Mesendoderm (in vitro differentiated cells): ENCODE measurements at regions not wholly inside any gene's neighbourhood (a gene's known extent, or its start where the extent isn't known, plus 50 kb on each side); places are given as distances from the start of the nearest gene placed in this dataset.

Experiments used
- DNase-seq: peaks from one replicate; pipeline ENCODE4 v3.0.0; 2013
- H2AK5ac ChIP-seq: 2 replicates; pipeline ENCODE4 v1.6.1; 2013; ENCODE audit warnings: low read length, inconsistent platforms
- H2BK120ac ChIP-seq: 2 replicates; pipeline ENCODE4 v1.6.1; 2013; ENCODE audit warnings: low read depth, mild to moderate bottlenecking, low read length, moderate library complexity, mixed read lengths
- H2BK15ac ChIP-seq: replicated peaks from 2 replicates; pipeline ENCODE4 v1.6.1; 2013; ENCODE audit warnings: low read depth, mild to moderate bottlenecking, moderate library complexity
- H2BK5ac ChIP-seq: 2 replicates; pipeline ENCODE4 v1.6.1; 2013; ENCODE audit warnings: low read length, inconsistent platforms
- H3K18ac ChIP-seq: 2 replicates; pipeline ENCODE4 v1.6.1; 2013; ENCODE audit warnings: mild to moderate bottlenecking, low read length, mixed read lengths
- H3K23ac ChIP-seq: one replicate; pipeline ENCODE4 v1.6.1; 2013; ENCODE audit warnings: low read length
- H3K27ac ChIP-seq: 2 replicates; pipeline ENCODE4 v1.5.1; 2013; ENCODE audit warnings: low read depth, mild to moderate bottlenecking, inconsistent platforms, low read length, moderate library complexity
- H3K27me3 ChIP-seq: 2 replicates; pipeline ENCODE4 v1.6.1; 2013; ENCODE audit warnings: low read length, control low read depth, mild to moderate bottlenecking, inconsistent platforms; ENCODE audit not compliant: insufficient read depth, poor library complexity
- H3K36me3 ChIP-seq: 2 replicates; pipeline ENCODE4 v1.6.1; 2013; ENCODE audit warnings: low read length, inconsistent platforms; ENCODE audit not compliant: control insufficient read depth, insufficient read depth
- H3K4ac ChIP-seq: one replicate; pipeline ENCODE4 v1.6.1; 2013; ENCODE audit warnings: low read depth, mild to moderate bottlenecking, low read length, moderate library complexity
- H3K4me1 ChIP-seq: 2 replicates; pipeline ENCODE4 v1.6.1; 2013; ENCODE audit warnings: low read depth, low read length, inconsistent platforms; ENCODE audit not compliant: control insufficient read depth
- H3K4me2 ChIP-seq: 2 replicates; pipeline ENCODE4 v1.6.1; 2013; ENCODE audit warnings: low read length
- H3K4me3 ChIP-seq: 2 replicates; pipeline ENCODE4 v1.5.1; 2013; ENCODE audit warnings: mild to moderate bottlenecking, low read length
- H3K56ac ChIP-seq: one replicate; pipeline ENCODE4 v1.6.1; 2013; ENCODE audit warnings: low read length
- H3K79me1 ChIP-seq: 2 replicates; pipeline ENCODE4 v1.6.1; 2013; ENCODE audit warnings: low read length, inconsistent platforms
- H3K79me2 ChIP-seq: 2 replicates; pipeline ENCODE4 v1.6.1; 2013; ENCODE audit warnings: mild to moderate bottlenecking, low read length; ENCODE audit not compliant: control insufficient read depth, insufficient read depth
- H3K9ac ChIP-seq: 2 replicates; pipeline ENCODE4 v1.6.1; 2013; ENCODE audit warnings: low read length, inconsistent platforms
- H4K5ac ChIP-seq: one replicate; pipeline ENCODE4 v1.6.1; 2013; ENCODE audit warnings: low read length
- H4K8ac ChIP-seq: one replicate; pipeline ENCODE4 v1.6.1; 2013; ENCODE audit warnings: low read depth, mild to moderate bottlenecking, control low read depth, low read length, moderate library complexity
- WGBS: extraction: QIAGEN DNeasy Blood & Tissue Kit; methylation state at CpG from one replicate; pipeline ENCODE4 v1.1.7; 2013; ENCODE audit warnings: low lambda C conversion rate, missing lambda C conversion rate; ENCODE audit not compliant: insufficient coverage; ENCODE audit errors: extremely low coverage; 5-methylcytosine and 5-hydroxymethylcytosine counted together

DNA sequence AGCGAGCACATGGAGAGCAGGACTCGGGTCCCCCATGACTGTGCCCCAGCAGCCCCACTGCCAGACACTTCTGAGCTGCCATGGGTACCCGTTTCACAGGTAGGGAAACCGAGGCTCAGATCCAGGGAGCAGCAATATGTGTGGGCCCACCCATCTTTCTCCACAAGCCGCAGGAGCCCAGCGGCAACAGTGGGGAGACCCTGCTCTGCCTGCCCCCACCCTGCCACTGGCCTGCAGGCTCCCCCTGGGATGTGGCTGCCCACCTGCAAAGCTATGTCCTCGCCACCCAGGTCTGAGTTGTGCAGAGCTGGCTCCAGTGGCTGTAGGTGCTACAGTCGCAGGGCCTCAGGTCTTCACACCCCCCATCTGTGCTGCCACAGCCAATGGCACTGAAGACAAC lies 50.6 kb upstream of the C1QTNF9B start:
- no peak overlapping the region for H3K9ac ChIP-seq
- H3K4me2 ChIP-seq, result no peak overlapping the region
- no peaks in the 10 kb centered on the region for H3K79me1 ChIP-seq
- H3K27me3 ChIP-seq, result no peaks in the 10 kb centered on the region
- no peak overlapping the region for H2AK5ac ChIP-seq
- H3K79me2 ChIP-seq, result no peaks in the 10 kb centered on the region
- no peak overlapping the region for H2BK120ac ChIP-seq
- H3K4me3 ChIP-seq, result no peak overlapping the region
- H2BK5ac ChIP-seq, result no peak overlapping the region
- H2BK15ac ChIP-seq, result no peak overlapping the region
- H4K5ac ChIP-seq, result no peak overlapping the region
- DNase-seq, result no peak
- no peak overlapping the region for H3K56ac ChIP-seq
- H3K4ac ChIP-seq, result no peak overlapping the region
- no peak overlapping the region for H3K18ac ChIP-seq
- H3K23ac ChIP-seq, result no peak overlapping the region
- H3K27ac ChIP-seq, result no peak overlapping the region
- no CpG with 5 or more reads among the region's 8 CpGs for WGBS
- no peaks in the 10 kb centered on the region for H3K4me1 ChIP-seq
- no peak overlapping the region for H4K8ac ChIP-seq
- H3K36me3 ChIP-seq, result no peaks in the 10 kb centered on the region

DNA sequence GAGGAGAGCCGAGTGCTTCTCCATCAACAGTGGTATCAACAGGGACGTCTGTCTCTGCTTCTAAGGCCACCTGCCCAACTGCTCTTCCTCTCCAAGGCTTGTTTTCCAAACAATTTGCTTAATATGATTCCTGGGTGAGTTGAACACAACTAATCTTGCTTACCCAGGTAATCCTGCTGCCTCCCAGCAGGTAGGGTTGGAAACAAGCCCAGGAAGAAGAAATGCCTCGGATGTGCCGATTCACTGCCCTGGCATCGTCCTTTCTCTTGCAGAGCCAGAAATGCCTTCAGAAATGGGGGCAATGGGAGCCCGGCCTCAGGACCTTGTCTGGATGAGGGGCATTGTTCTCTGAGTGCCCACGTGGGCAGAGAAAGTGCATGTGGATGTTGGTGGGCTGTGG lies 51.9 kb upstream of the C1QTNF9B start:
- no peak overlapping the region for H4K8ac ChIP-seq
- no peak overlapping the region for H3K18ac ChIP-seq
- no peak overlapping the region for H3K4me2 ChIP-seq
- no CpG with 5 or more reads among the region's 7 CpGs for WGBS
- no peaks in the 10 kb centered on the region for H3K36me3 ChIP-seq
- H3K27ac ChIP-seq, result no peak overlapping the region
- no peak overlapping the region for H2BK15ac ChIP-seq
- DNase-seq, result no peak
- no peaks in the 10 kb centered on the region for H3K4me1 ChIP-seq
- no peak overlapping the region for H3K23ac ChIP-seq
- H3K56ac ChIP-seq, result no peak overlapping the region
- H2BK120ac ChIP-seq, result no peak overlapping the region
- no peak overlapping the region for H3K4ac ChIP-seq
- H3K9ac ChIP-seq, result no peak overlapping the region
- H2BK5ac ChIP-seq, result no peak overlapping the region
- H2AK5ac ChIP-seq, result no peak overlapping the region
- no peak overlapping the region for H4K5ac ChIP-seq
- no peaks in the 10 kb centered on the region for H3K79me1 ChIP-seq
- no peaks in the 10 kb centered on the region for H3K79me2 ChIP-seq
- H3K4me3 ChIP-seq, result no peak overlapping the region
- H3K27me3 ChIP-seq, result no peaks in the 10 kb centered on the region

DNA sequence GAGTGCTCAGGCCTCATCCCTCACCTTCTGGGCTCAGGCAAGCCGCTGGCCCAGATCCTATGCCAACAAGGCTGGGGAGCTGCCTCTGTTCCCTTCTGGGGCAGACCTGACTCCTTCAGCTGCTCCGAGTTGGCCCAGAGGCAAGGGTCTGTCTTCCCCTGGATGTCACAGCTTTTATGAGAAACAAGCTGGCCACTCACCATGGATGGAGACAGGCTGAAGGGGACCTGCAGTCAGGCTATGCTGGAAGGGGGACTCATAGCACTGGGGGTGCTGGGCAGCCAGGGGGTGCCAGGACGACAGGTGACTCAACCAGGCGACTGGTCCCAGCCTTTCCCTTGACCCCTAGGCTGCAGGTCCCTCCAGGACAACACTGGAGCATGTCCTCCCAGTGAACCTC lies 52.4 kb upstream of the C1QTNF9B start:
- WGBS, result no CpG with 5 or more reads among the region's 4 CpGs
- no peak overlapping the region for H3K4me3 ChIP-seq
- no peak overlapping the region for H4K8ac ChIP-seq
- H2AK5ac ChIP-seq, result no peak overlapping the region
- no peak for DNase-seq
- H3K56ac ChIP-seq, result no peak overlapping the region
- H2BK15ac ChIP-seq, result no peak overlapping the region
- H4K5ac ChIP-seq, result no peak overlapping the region
- H3K27me3 ChIP-seq, result no peaks in the 10 kb centered on the region
- no peak overlapping the region for H3K23ac ChIP-seq
- no peak overlapping the region for H3K4ac ChIP-seq
- H3K27ac ChIP-seq, result no peak overlapping the region
- no peak overlapping the region for H3K18ac ChIP-seq
- no peak overlapping the region for H2BK5ac ChIP-seq
- H3K36me3 ChIP-seq, result no peaks in the 10 kb centered on the region
- H3K4me1 ChIP-seq, result no peaks in the 10 kb centered on the region
- H3K9ac ChIP-seq, result no peak overlapping the region
- no peak overlapping the region for H3K4me2 ChIP-seq
- H3K79me2 ChIP-seq, result no peaks in the 10 kb centered on the region
- no peak overlapping the region for H2BK120ac ChIP-seq
- no peaks in the 10 kb centered on the region for H3K79me1 ChIP-seq

DNA sequence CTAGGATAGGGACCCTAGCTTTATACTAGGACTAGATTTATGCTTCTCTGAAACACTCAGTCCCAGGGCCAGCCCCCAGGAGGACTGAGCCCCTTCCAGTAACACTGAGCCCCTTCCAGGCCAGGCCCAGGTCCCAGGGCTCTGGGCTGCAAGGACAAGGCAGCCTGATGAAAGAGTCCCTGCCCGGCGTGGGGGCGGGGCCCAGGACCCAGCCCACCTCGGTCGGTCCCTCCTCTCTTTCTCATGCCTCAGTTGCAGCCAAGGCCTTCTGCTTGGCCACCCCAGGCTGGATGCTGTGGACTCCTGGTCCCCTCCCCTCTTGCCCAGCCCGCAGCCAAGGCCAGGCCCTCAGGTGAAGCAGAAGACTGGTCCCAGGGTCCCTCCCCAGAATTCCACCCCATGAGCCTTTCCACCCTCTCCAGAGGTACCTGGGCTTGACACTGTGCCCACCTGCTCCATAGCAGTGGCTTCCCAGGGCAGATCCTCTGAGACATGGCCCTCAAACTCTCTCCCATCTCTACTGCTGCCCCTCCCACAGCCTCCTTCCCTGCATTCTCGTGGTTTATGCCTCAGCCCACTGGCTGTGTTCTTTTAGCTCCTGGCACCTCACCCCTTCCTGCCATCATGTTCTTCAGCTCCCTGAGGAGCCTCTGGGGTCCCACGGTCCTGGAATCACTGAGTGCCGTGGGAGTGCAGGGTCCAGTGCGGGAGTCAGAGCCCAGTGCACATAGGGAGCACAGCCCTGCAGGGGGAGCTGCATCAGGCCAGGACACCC lies 53.6 kb upstream of the C1QTNF9B start:
- Histone ChIP-seq H3K27ac (no peak overlapping the region), H3K4me2 (no peak overlapping the region), H3K9ac (no peak overlapping the region), H3K18ac (no peak overlapping the region), H4K8ac (no peak overlapping the region), H3K4me1 (no peaks in the 10 kb centered on the region), H3K36me3 (no peaks in the 10 kb centered on the region), H3K79me1 (no peaks in the 10 kb centered on the region), H3K27me3 (no peaks in the 10 kb centered on the region), H3K23ac (no peak overlapping the region), H4K5ac (no peak overlapping the region), H3K4ac (no peak overlapping the region), H3K4me3 (no peak overlapping the region), H2BK15ac (no peak overlapping the region), H3K79me2 (no peaks in the 10 kb centered on the region), H2AK5ac (no peak overlapping the region), H2BK5ac (no peak overlapping the region), H2BK120ac (no peak overlapping the region), H3K56ac (no peak overlapping the region)
- no peak for DNase-seq
- whole genome bisulfite sequencing, result no CpG with 5 or more reads among the region's 10 CpGs

DNA sequence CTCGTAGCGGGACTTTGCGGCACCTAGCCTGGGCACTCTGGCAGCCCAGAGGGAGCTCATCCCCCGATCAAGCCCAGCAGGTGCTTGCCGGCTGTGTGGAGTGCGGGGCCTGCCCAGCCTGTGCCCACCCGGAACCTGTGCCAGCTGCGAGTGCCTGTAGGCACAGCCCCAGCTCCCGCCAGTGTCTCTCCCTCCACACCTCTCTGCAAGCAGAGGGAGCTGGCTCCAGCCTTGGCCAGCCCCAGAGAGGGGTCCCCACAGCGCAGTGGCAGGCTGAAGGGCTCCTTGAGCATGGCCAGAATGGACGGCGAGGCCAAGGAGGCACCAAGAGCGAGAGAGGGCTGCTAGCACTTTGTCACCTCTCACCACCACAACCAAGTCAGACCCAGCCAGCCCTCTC lies 55.5 kb upstream of the C1QTNF9B start:
- no CpG with 5 or more reads among the region's 13 CpGs for WGBS
- Histone ChIP-seq H3K79me2 (no peaks in the 10 kb centered on the region), H3K27me3 (no peaks in the 10 kb centered on the region), H3K56ac (no peak overlapping the region), H3K27ac (no peak overlapping the region), H3K23ac (no peak overlapping the region), H2AK5ac (no peak overlapping the region), H3K4me1 (no peaks in the 10 kb centered on the region), H2BK15ac (no peak overlapping the region), H3K18ac (no peak overlapping the region), H4K5ac (no peak overlapping the region), H2BK5ac (no peak overlapping the region), H3K36me3 (no peaks in the 10 kb centered on the region), H3K9ac (no peak overlapping the region), H2BK120ac (no peak overlapping the region), H3K4ac (no peak overlapping the region), H3K79me1 (no peaks in the 10 kb centered on the region), H4K8ac (no peak overlapping the region), H3K4me2 (no peak overlapping the region), H3K4me3 (no peak overlapping the region)
- no peak for DNase-seq
